ENCODE measurements at regions not wholly inside any gene's neighbourhood (a gene's known extent, or its start where the extent isn't known, plus 50 kb on each side); places are given as distances from the start of the nearest gene placed in this dataset.
"Not testable (repeated sequence)": the region's sequence is repeated elsewhere in the genome, so short reads cannot be mapped to it uniquely, and the experiment has no call there.

DNA sequence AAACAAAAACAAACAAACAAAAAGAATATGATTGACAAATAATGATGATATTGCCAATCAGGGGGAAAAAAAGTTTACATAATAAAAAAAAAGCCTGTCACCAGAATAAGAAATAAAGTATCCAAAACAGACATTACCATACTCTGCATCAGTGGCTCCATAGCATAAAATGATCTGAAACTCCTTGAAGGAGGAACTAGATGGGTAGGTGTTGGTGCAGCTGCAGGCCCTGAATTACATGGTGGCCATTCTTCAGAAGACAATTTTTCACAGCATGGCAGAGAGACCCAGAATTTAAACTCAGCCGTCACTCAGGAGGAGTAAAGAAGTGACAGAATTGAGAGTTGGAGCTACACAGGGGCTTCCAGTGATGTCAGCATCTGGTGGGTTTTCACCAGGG lies 60.2 kb downstream of the GLUL start:
- no peaks in the 10 kb centered on the region for H3K4me1 ChIP-seq (ENCODE audit: control insufficient read depth in 1 of 2, insufficient read depth in 2 of 2, low read length in 2 of 2)
- H3K36me3 ChIP-seq (ENCODE audit: control insufficient read depth in 1 of 2, insufficient read depth in 2 of 2, low read length in 2 of 2) = no peaks in the 10 kb centered on the region

DNA sequence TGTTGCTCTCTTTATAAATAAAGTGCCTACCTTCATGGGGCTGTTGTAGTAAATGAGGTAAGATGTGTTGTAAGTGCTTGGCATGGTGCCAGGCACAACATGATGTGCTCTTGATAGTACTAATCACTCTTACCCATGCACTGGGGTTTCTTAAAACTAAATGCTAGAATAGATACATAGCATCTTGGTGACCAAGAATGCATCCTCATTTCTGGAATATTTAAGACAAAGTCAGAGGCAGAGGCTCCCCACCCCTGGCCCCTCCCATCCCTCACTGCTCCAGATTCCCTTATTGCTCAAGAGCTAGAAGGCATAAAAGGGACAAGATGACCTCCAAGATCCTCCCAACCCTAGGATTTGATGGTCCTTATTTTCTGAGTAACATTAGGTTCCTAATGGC lies 61.3 kb downstream of the GLUL start:
- Histone ChIP-seq H3K36me3 (ENCODE audit: control insufficient read depth in 1 of 2, insufficient read depth in 2 of 2, low read length in 2 of 2) (no peaks in the 10 kb centered on the region), H3K27ac (ENCODE audit: low read depth, low read length) (no peak overlapping the region), H3K9ac (ENCODE audit: low read depth in 1 of 2, low read length in 2 of 2) (no peak overlapping the region)

More for the DNA sequence above, 60.2 kb downstream of the GLUL start:
- H3K27me3 ChIP-seq (ENCODE audit: control insufficient read depth in 1 of 2, insufficient read depth in 2 of 2, low read length in 2 of 2) = no peaks in the 10 kb centered on the region
- H3K9ac ChIP-seq (ENCODE audit: low read depth in 1 of 2, low read length in 2 of 2) = no peak overlapping the region
- no peak overlapping the region for H3K27ac ChIP-seq (ENCODE audit: low read depth, low read length)
- H3K9me3 ChIP-seq (ENCODE audit: control insufficient read depth in 1 of 2, low read length in 2 of 2) = no peaks in the 10 kb centered on the region
- H3K4me3 ChIP-seq (ENCODE audit: low read depth in 1 of 2, low read length in 2 of 2) = no peak overlapping the region

DNA sequence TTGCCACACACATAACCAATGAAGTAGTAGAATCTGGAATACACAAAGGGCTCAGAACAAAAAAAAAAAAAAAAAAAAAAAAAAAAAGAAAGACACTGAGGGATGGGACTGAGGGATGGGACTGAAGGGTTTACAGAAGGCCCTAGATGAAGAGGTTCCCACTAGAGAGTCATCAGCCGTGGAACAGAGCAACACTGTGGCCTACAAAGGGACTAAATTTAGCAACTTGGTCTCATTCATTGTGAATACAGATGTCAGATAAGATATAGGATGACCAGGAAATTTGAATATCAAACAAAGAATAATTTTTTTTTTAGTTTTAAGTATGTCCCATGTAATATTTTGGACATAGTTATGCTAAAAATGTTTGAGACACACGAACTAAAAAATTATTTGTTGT lies 62.1 kb downstream of the GLUL start:
- Histone ChIP-seq H3K9me3 (ENCODE audit: control insufficient read depth in 1 of 2, low read length in 2 of 2) (no peaks in the 10 kb centered on the region), H3K4me1 (ENCODE audit: control insufficient read depth in 1 of 2, insufficient read depth in 2 of 2, low read length in 2 of 2) (no peaks in the 10 kb centered on the region), H3K27ac (ENCODE audit: low read depth, low read length) (no peak overlapping the region), H3K27me3 (ENCODE audit: control insufficient read depth in 1 of 2, insufficient read depth in 2 of 2, low read length in 2 of 2) (no peaks in the 10 kb centered on the region), H3K9ac (ENCODE audit: low read depth in 1 of 2, low read length in 2 of 2) (no peak overlapping the region), H3K36me3 (ENCODE audit: control insufficient read depth in 1 of 2, insufficient read depth in 2 of 2, low read length in 2 of 2) (no peaks in the 10 kb centered on the region), H3K4me3 (ENCODE audit: low read depth in 1 of 2, low read length in 2 of 2) (no peak overlapping the region)

More for the DNA sequence above, 61.3 kb downstream of the GLUL start:
- Histone ChIP-seq H3K9me3 (ENCODE audit: control insufficient read depth in 1 of 2, low read length in 2 of 2) (no peaks in the 10 kb centered on the region), H3K4me1 (ENCODE audit: control insufficient read depth in 1 of 2, insufficient read depth in 2 of 2, low read length in 2 of 2) (no peaks in the 10 kb centered on the region), H3K4me3 (ENCODE audit: low read depth in 1 of 2, low read length in 2 of 2) (no peak overlapping the region), H3K27me3 (ENCODE audit: control insufficient read depth in 1 of 2, insufficient read depth in 2 of 2, low read length in 2 of 2) (no peaks in the 10 kb centered on the region)

DNA sequence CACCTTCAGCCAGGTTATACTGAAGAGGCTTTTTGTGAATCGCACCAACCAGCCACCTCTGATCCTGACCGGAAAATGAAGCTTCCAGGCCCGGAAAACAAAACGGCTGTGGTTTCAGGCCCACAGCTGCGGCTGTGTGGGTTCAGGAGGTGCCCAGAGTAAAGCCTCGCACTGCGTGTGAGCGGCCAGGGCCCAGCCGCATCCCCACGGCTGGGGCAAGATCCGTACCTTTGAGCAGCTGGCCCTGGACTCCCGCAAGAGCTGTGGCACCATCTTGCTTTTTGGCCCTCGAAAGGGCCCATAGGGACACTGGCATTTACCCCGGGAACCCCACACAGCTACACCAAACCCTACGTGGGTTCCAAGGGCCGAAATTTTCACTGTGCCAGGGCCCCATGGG lies 63.0 kb downstream of the GLUL start:
- H3K36me3 ChIP-seq (ENCODE audit: control insufficient read depth in 1 of 2, insufficient read depth in 2 of 2, low read length in 2 of 2) = no peaks in the 10 kb centered on the region
- H3K27me3 ChIP-seq (ENCODE audit: control insufficient read depth in 1 of 2, insufficient read depth in 2 of 2, low read length in 2 of 2) = no peaks in the 10 kb centered on the region
- no peaks in the 10 kb centered on the region for H3K4me1 ChIP-seq (ENCODE audit: control insufficient read depth in 1 of 2, insufficient read depth in 2 of 2, low read length in 2 of 2)
- H3K9me3 ChIP-seq (ENCODE audit: control insufficient read depth in 1 of 2, low read length in 2 of 2) = no peaks in the 10 kb centered on the region
- H3K9ac ChIP-seq (ENCODE audit: low read depth in 1 of 2, low read length in 2 of 2) = no peak overlapping the region
- no peak overlapping the region for H3K27ac ChIP-seq (ENCODE audit: low read depth, low read length)
- H3K4me3 ChIP-seq (ENCODE audit: low read depth in 1 of 2, low read length in 2 of 2) = no peak overlapping the region

DNA sequence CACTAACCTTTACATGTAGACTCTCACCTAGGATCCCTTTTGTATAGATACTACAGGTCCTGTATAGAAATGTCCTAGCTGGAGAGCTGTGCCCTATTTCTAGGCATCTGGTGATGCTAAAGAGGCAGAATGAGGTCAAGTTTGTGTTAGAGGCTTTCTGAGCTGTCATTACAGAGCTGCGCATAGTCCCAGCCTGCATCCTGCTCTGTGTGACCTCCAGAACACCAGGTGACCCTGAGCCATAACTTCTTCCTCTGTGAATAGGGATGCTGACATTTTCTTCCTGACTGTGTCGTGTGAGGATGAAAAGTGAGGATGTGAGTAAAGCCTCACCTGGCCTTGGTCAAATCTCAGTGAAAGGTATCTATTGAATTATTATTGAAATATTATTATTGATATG lies 66.3 kb downstream of the GLUL start:
- Histone ChIP-seq H3K36me3 (ENCODE audit: control insufficient read depth in 1 of 2, insufficient read depth in 2 of 2, low read length in 2 of 2) (no peaks in the 10 kb centered on the region), H3K4me1 (ENCODE audit: control insufficient read depth in 1 of 2, insufficient read depth in 2 of 2, low read length in 2 of 2) (no peaks in the 10 kb centered on the region), H3K9me3 (ENCODE audit: control insufficient read depth in 1 of 2, low read length in 2 of 2) (no peaks in the 10 kb centered on the region), H3K27ac (ENCODE audit: low read depth, low read length) (no peak overlapping the region), H3K9ac (ENCODE audit: low read depth in 1 of 2, low read length in 2 of 2) (no peak overlapping the region), H3K4me3 (ENCODE audit: low read depth in 1 of 2, low read length in 2 of 2) (no peak overlapping the region), H3K27me3 (ENCODE audit: control insufficient read depth in 1 of 2, insufficient read depth in 2 of 2, low read length in 2 of 2) (no peaks in the 10 kb centered on the region)

DNA sequence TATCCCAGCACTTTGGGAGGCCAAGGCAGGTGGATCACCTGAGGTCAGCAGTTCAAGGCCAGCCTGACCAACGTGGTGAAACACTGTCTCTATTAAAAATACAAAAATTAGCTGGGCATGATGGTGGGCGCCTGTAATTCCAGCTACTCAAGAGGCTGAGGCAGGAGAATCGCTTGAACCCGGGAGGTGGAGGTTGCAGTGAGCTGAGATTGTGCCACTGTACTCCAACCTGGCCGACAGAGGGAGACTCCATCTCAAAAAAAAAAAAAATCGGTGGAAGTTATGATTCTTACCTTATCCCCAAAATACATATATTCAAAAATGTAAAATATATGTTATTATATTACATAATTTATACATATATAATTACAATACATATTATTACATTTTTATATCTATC lies 70.1 kb downstream of the GLUL start:
- H3K9me3 ChIP-seq (ENCODE audit: control insufficient read depth in 1 of 2, low read length in 2 of 2); H3K4me1 ChIP-seq (ENCODE audit: control insufficient read depth in 1 of 2, insufficient read depth in 2 of 2, low read length in 2 of 2); H3K9ac ChIP-seq (ENCODE audit: low read depth in 1 of 2, low read length in 2 of 2); H3K27me3 ChIP-seq (ENCODE audit: control insufficient read depth in 1 of 2, insufficient read depth in 2 of 2, low read length in 2 of 2); H3K36me3 ChIP-seq (ENCODE audit: control insufficient read depth in 1 of 2, insufficient read depth in 2 of 2, low read length in 2 of 2); H3K27ac ChIP-seq (ENCODE audit: low read depth, low read length); H3K4me3 ChIP-seq (ENCODE audit: low read depth in 1 of 2, low read length in 2 of 2): not testable (repeated sequence)

DNA sequence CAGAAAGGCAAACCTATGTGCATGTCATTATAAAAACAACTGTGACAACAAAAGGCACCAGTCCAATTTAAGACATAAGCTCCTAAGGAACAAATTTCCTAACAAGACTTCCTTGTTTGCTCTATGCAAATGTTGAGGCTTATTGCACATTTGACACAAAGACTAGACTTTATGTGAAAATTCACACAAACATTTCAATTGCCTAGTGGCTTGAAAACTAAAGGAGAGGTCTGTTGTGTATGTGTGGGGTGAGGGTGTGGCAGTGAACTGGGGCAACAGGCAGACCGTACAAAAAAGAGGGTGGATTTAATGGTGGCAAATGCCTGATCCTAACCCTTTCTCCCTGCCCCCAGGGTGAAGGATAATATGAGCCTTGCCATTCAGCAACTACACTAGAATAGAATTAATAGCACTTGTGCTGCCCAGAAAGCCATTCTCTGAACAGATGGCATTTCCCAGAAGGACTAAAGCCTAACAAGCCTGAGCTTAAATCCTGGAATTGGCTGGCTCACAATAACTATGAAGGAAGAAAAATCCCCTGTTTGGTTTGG lies 73.9 kb downstream of the GLUL start:
- no peak overlapping the region for H3K27ac ChIP-seq (ENCODE audit: low read depth, low read length)

DNA sequence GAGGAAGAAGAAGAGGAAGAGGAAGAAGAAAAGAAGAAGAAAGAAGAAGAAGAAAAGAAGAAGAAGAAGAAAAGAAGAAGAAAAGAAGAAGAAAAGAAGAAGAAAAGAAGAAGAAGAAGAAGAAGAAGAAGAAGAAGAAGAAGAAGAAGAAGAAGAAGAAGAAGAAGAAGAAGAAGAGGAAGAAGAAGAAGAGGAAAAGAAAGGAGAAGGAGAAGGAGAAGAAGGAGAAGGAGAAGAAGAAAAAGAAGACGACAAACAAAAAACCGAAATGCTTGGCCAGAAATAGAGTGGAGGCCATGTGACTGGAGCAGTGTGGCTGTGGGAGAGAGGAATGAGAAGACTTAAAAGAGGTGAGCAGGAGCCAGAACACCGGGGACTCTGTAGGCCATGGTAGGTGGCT lies 75.1 kb downstream of the GLUL start:
- H3K9me3 ChIP-seq (ENCODE audit: control insufficient read depth in 1 of 2, low read length in 2 of 2); H3K36me3 ChIP-seq (ENCODE audit: control insufficient read depth in 1 of 2, insufficient read depth in 2 of 2, low read length in 2 of 2); H3K27me3 ChIP-seq (ENCODE audit: control insufficient read depth in 1 of 2, insufficient read depth in 2 of 2, low read length in 2 of 2); H3K9ac ChIP-seq (ENCODE audit: low read depth in 1 of 2, low read length in 2 of 2); H3K4me3 ChIP-seq (ENCODE audit: low read depth in 1 of 2, low read length in 2 of 2); H3K27ac ChIP-seq (ENCODE audit: low read depth, low read length): not testable (repeated sequence)
- H3K4me1 ChIP-seq (ENCODE audit: control insufficient read depth in 1 of 2, insufficient read depth in 2 of 2, low read length in 2 of 2) = peaks cover 0 to 13% of the 10 kb centered on the region in 2 donors

More for the DNA sequence above, 73.9 kb downstream of the GLUL start:
- Histone ChIP-seq H3K9ac (ENCODE audit: low read depth in 1 of 2, low read length in 2 of 2) (no peak overlapping the region), H3K9me3 (ENCODE audit: control insufficient read depth in 1 of 2, low read length in 2 of 2) (no peaks in the 10 kb centered on the region), H3K36me3 (ENCODE audit: control insufficient read depth in 1 of 2, insufficient read depth in 2 of 2, low read length in 2 of 2) (no peaks in the 10 kb centered on the region), H3K4me1 (ENCODE audit: control insufficient read depth in 1 of 2, insufficient read depth in 2 of 2, low read length in 2 of 2) (peaks cover 0 to 13% of the 10 kb centered on the region in 2 donors), H3K4me3 (ENCODE audit: low read depth in 1 of 2, low read length in 2 of 2) (no peak overlapping the region), H3K27me3 (ENCODE audit: control insufficient read depth in 1 of 2, insufficient read depth in 2 of 2, low read length in 2 of 2) (no peaks in the 10 kb centered on the region)

DNA sequence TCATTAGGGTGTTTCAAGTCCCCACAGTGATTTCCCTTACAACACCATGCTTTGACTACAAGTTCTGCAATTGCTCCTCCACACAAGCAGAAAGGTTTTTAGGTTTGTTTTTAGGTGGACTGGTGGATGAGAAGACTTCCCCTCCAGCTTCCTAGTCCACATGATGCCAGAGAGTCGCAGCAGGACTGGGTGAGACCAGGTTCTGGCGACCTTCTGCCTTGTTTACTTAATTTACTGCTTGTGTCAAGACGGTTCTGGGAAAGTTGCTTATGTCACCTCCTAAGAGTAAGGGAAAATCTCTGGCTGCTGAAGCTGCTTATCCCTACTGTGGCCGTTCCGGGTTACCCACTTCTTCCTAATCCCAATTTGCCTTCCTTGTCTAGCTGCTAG lies 76.4 kb downstream of the GLUL start:
- Histone ChIP-seq H3K9me3 (ENCODE audit: control insufficient read depth in 1 of 2, low read length in 2 of 2) (no peaks in the 10 kb centered on the region), H3K27me3 (ENCODE audit: control insufficient read depth in 1 of 2, insufficient read depth in 2 of 2, low read length in 2 of 2) (no peaks in the 10 kb centered on the region), H3K4me3 (ENCODE audit: low read depth in 1 of 2, low read length in 2 of 2) (no peak overlapping the region), H3K9ac (ENCODE audit: low read depth in 1 of 2, low read length in 2 of 2) (no peak overlapping the region), H3K27ac (ENCODE audit: low read depth, low read length) (no peak overlapping the region), H3K4me1 (ENCODE audit: control insufficient read depth in 1 of 2, insufficient read depth in 2 of 2, low read length in 2 of 2) (peaks cover 0 to 13% of the 10 kb centered on the region in 2 donors), H3K36me3 (ENCODE audit: control insufficient read depth in 1 of 2, insufficient read depth in 2 of 2, low read length in 2 of 2) (no peaks in the 10 kb centered on the region)

DNA sequence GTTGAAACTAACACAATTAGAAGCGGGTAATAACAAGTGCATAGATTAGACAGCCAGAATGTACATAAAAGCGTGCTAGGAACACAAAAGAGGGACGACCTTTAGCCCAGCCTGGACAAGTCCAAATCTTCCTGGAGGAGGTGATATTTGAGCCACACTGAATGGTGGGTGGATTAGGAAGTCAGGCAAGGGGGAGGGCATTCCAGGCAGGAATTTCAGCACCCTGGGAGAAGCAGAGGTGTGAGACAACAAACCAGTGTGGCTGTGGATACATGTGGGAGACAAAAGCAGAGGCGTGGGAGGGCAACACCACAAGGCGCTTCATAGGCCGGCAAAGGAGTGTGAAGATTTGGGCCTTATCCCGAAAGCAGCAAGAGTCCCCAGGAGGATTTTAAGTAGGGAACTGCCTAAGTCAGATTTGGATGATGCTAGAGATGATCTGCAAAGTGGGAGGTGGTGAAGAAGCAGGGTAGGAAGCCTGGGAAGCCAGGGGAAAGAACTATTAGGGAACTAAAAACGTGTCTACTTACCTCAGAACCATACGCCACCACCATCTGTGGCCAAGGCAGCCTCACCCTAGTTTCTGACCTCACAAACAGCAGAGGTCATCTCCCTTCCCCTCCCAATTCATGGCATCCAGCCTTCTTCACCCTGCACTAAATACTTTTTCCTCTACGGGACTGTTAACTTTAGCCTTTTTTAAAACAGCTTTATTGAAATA lies 81.8 kb downstream of the GLUL start:
- Histone ChIP-seq H3K27ac (ENCODE audit: low read depth, low read length) (no peak overlapping the region), H3K27me3 (ENCODE audit: control insufficient read depth in 1 of 2, insufficient read depth in 2 of 2, low read length in 2 of 2) (no peaks in the 10 kb centered on the region), H3K4me3 (ENCODE audit: low read depth in 1 of 2, low read length in 2 of 2) (no peak overlapping the region), H3K9me3 (ENCODE audit: control insufficient read depth in 1 of 2, low read length in 2 of 2) (no peaks in the 10 kb centered on the region), H3K4me1 (ENCODE audit: control insufficient read depth in 1 of 2, insufficient read depth in 2 of 2, low read length in 2 of 2) (no peaks in the 10 kb centered on the region), H3K9ac (ENCODE audit: low read depth in 1 of 2, low read length in 2 of 2) (no peak overlapping the region), H3K36me3 (ENCODE audit: control insufficient read depth in 1 of 2, insufficient read depth in 2 of 2, low read length in 2 of 2) (no peaks in the 10 kb centered on the region)
